Lung (tissue), 11 donors: ENCODE measurements at regions not wholly inside any gene's neighbourhood (a gene's known extent, or its start where the extent isn't known, plus 50 kb on each side); places are given as distances from the start of the nearest gene placed in this dataset.

Experiments
- ATAC-seq: fragments of 200-7000 bp; cut with Tn5 transposase; one replicate; pipeline ENCODE4 v1.9.1; 2020; ENCODE audit warnings: moderate number of reproducible peaks; ENCODE audit not compliant: insufficient read depth, low FRiP score
- DNase-seq, 3 donors: peaks; one replicate each; pipeline ENCODE4 v3.0.0-alpha.2; 2013 to 2017
- H3K27ac ChIP-seq, 2 donors: one replicate each; pipeline ENCODE4 v1.5.1; 2013; ENCODE audit warnings: mild to moderate bottlenecking in 2 of 2, moderate library complexity in 2 of 2, control low read depth in 1 of 2, inconsistent platforms in 1 of 2, low read depth in 1 of 2, low read length in 1 of 2
- H3K27me3 ChIP-seq, 3 donors: one replicate each; pipeline ENCODE4 v1.5.1; 2013; ENCODE audit warnings: low read length in 2 of 3; ENCODE audit not compliant: control insufficient read depth in 3 of 3, insufficient read depth in 3 of 3
- H3K36me3 ChIP-seq, 4 donors: one replicate each; pipeline ENCODE4 v1.5.1; 2013; ENCODE audit warnings: low read length in 4 of 4, mild to moderate bottlenecking in 1 of 4, moderate library complexity in 1 of 4; ENCODE audit not compliant: control insufficient read depth in 4 of 4, insufficient read depth in 4 of 4
- H3K4me1 ChIP-seq, 5 donors: one replicate each; pipeline ENCODE4 v1.5.1; 2013; ENCODE audit warnings: low read length in 5 of 5, mild to moderate bottlenecking in 2 of 5, moderate library complexity in 1 of 5; ENCODE audit not compliant: control insufficient read depth in 5 of 5, insufficient read depth in 5 of 5
- H3K4me3 ChIP-seq: one replicate; pipeline ENCODE4 v1.5.1; 2013; ENCODE audit warnings: mild to moderate bottlenecking, control low read depth, moderate library complexity
- H3K9ac ChIP-seq, 2 donors: one replicate each; pipeline ENCODE4 v1.5.1; 2013; ENCODE audit warnings: low read length in 2 of 2, control low read depth in 1 of 2; ENCODE audit not compliant: insufficient read depth in 1 of 2
- H3K9me3 ChIP-seq, 4 donors: one replicate each; pipeline ENCODE4 v1.5.1; 2013; ENCODE audit warnings: low read length in 3 of 4, mild to moderate bottlenecking in 1 of 4, moderate library complexity in 1 of 4; ENCODE audit not compliant: control insufficient read depth in 4 of 4, insufficient read depth in 3 of 4
- CTCF ChIP-seq: IDR thresholded peaks from 2 replicates; pipeline ENCODE4 v1.5.1; 2012; ENCODE audit warnings: mild to moderate bottlenecking; ENCODE audit errors: control extremely low read depth, extremely low read depth
- WGBS, 2 donors: extraction: QIAGEN DNeasy Blood & Tissue Kit; methylation state at CpG; one replicate each; pipeline ENCODE4 v1.1.7; 2013; 5-methylcytosine and 5-hydroxymethylcytosine counted together
- donor health status: control.
- donor health status: control.
- donor health status: Bipolar disorder and iron deficiency.
- donor health status: healthy.
- donor health status: DM: yes; HTN: yes; CAD: no.

GRCh38 chr4:19063662-19064061, 1042.1 kb upstream of the LCORL start:
- ATAC-seq: no peak
- Histone ChIP-seq H3K9me3 (peaks cover 0 to 5% (median under 1%) of the 10 kb centered on the region in 4 donors), H3K36me3 (no peaks in the 10 kb centered on the region), H3K27me3 (no peaks in the 10 kb centered on the region), H3K9ac (no peak overlapping the region), H3K27ac (no peak overlapping the region), H3K4me1 (no peaks in the 10 kb centered on the region), H3K4me3 (no peak overlapping the region)
- TF ChIP-seq CTCF: no peak
- DNase-seq: no peak
- WGBS, 2 donors: 81 to 84% methylated on average over 5 of the region's 5 CpGs

- Histone ChIP-seq H3K4me3 (no peak overlapping the region), H3K9ac (no peak overlapping the region), H3K27ac (no peak overlapping the region), H3K27me3 (no peaks in the 10 kb centered on the region), H3K4me1 (peaks cover 0 to 19% (median 8%) of the 10 kb centered on the region in 5 donors), H3K9me3 (no peaks in the 10 kb centered on the region), H3K36me3 (no peaks in the 10 kb centered on the region)
- WGBS, 2 donors: 57 to 73% methylated on average over 1 of the region's 1 CpG
- no peak for DNase-seq
- ATAC-seq: no peak
- no peak for TF ChIP-seq CTCF
These were observed 1033.4 kb upstream of the LCORL start for GRCh38 chr4:19054916-19055315.

GRCh38 chr4:19051831-19052230, 1030.3 kb upstream of the LCORL start:
- no peak overlapping the region for H3K9ac ChIP-seq
- H3K9me3 ChIP-seq: no peaks in the 10 kb centered on the region
- ATAC-seq (no peak), DNase-seq (peak; percentile 61 to 89 (median 63))
- TF ChIP-seq CTCF: no peak
- no peak overlapping the region for H3K27ac ChIP-seq
- no peaks in the 10 kb centered on the region for H3K36me3 ChIP-seq
- no peaks in the 10 kb centered on the region for H3K27me3 ChIP-seq
- 26 to 34% methylated on average over 5 of the region's 5 CpGs for WGBS, 2 donors
- H3K4me3 ChIP-seq: no peak overlapping the region
- peaks cover 0 to 24% (median 8%) of the 10 kb centered on the region in 5 donors for H3K4me1 ChIP-seq

GRCh38 chr4:19047279-19047880, 1025.8 kb upstream of the LCORL start:
- WGBS, 2 donors: 57 to 69% methylated on average over 2 of the region's 2 CpGs
- peaks cover 0 to 17% (median 8%) of the 10 kb centered on the region in 5 donors for H3K4me1 ChIP-seq
- no peaks in the 10 kb centered on the region for H3K36me3 ChIP-seq
- ATAC-seq: no peak
- no peak for TF ChIP-seq CTCF
- DNase-seq: peak in 1 of 3 donors; percentile 14
- no peaks in the 10 kb centered on the region for H3K27me3 ChIP-seq
- no peak overlapping the region for H3K9ac ChIP-seq
- no peak overlapping the region for H3K4me3 ChIP-seq
- no peak overlapping the region for H3K27ac ChIP-seq
- no peaks in the 10 kb centered on the region for H3K9me3 ChIP-seq
